Activated T-cell treated with anti-CD3 and anti-CD28 coated beads, Interleukin-2, amount 50 U/mL, for 24 hours (primary cell): ENCODE measurements at regions not wholly inside any gene's neighbourhood (a gene's known extent, or its start where the extent isn't known, plus 50 kb on each side); places are given as distances from the start of the nearest gene placed in this dataset.

Experiments used
- DNase-seq: peaks from one replicate; pipeline ENCODE4 v3.0.0-alpha.2; 2020
- H3K27ac Mint-ChIP-seq: 2 replicates; pipeline ENCODE4 v1.8.0; 2020; ENCODE audit warnings: mild to moderate bottlenecking, mixed read lengths
- H3K27me3 Mint-ChIP-seq: 2 replicates; pipeline ENCODE4 v1.8.0; 2020; ENCODE audit warnings: mixed read lengths
- H3K36me3 Mint-ChIP-seq: 2 replicates; pipeline ENCODE4 v1.8.0; 2020; ENCODE audit warnings: low read depth, mixed read lengths
- H3K4me1 Mint-ChIP-seq: 2 replicates; pipeline ENCODE4 v1.8.0; 2020; ENCODE audit warnings: low read depth, mixed read lengths
- H3K4me3 Mint-ChIP-seq: 2 replicates; pipeline ENCODE4 v1.8.0; 2020; ENCODE audit warnings: mild to moderate bottlenecking, moderate library complexity, mixed read lengths
- H3K9me3 Mint-ChIP-seq: 2 replicates; pipeline ENCODE4 v1.8.0; 2020; ENCODE audit warnings: mixed read lengths

DNA sequence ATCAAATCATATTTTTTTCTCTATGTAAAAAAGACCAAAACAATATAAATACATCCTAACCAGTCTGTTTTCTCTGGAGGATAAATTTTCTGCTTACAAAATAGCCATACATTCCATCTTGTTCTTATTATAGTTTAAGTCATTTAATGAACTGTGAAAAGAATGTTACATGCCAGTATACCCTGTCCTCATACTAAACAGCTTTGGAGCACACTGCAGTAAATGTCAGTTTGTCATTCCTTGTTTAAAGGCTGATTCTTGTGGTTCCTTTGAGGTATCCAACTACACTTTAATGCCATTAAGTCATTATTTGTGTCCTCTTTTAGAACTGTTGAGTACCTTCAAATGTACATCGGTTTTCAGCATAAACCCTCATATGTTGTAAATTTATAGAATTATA is 52.7 kb upstream of the DCBLD2 start:
- no peak overlapping the region for H3K4me3 Mint-ChIP-seq
- H3K27me3 Mint-ChIP-seq: peaks cover 10% of the 10 kb centered on the region
- no peak overlapping the region for H3K27ac Mint-ChIP-seq
- DNase-seq: no peak
- H3K36me3 Mint-ChIP-seq: no peaks in the 10 kb centered on the region
- H3K9me3 Mint-ChIP-seq: no peaks in the 10 kb centered on the region
- H3K4me1 Mint-ChIP-seq: no peaks in the 10 kb centered on the region

DNA sequence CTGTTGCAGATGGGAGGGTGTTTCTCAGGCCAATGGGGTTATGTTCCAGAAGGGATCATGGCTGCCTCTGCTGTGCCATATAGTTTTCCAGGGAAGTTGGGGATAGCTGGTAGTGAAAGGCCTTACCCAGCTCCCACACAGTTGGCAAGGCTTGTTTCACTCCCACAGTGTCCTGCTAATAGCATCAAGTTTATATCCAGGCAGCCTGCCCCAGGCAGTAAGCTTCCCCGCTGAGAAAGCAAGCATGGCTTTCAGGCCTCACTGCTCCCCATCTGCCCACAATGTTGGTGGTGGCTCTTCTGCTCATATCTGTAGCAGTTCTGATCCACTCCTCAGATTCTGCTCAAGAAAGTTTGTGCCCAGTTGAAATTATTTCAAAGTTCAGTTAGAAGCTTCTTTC is 50.9 kb upstream of the DCBLD2 start:
- no peak overlapping the region for H3K4me3 Mint-ChIP-seq
- DNase-seq: no peak
- no peak overlapping the region for H3K27ac Mint-ChIP-seq
- H3K9me3 Mint-ChIP-seq: no peaks in the 10 kb centered on the region
- peaks cover 8% of the 10 kb centered on the region for H3K27me3 Mint-ChIP-seq
- no peaks in the 10 kb centered on the region for H3K4me1 Mint-ChIP-seq
- H3K36me3 Mint-ChIP-seq: no peaks in the 10 kb centered on the region
